GM12872 (cell line): ENCODE measurements at regions not wholly inside any gene's neighbourhood (a gene's known extent, or its start where the extent isn't known, plus 50 kb on each side); places are given as distances from the start of the nearest gene placed in this dataset.

Experiments
- CTCF ChIP-seq: IDR thresholded peaks from 3 replicates; pipeline ENCODE4 v1.5.1; 2011; ENCODE audit warnings: low read depth, mild to moderate bottlenecking, low read length, moderate library complexity; ENCODE audit not compliant: insufficient read depth

DNA sequence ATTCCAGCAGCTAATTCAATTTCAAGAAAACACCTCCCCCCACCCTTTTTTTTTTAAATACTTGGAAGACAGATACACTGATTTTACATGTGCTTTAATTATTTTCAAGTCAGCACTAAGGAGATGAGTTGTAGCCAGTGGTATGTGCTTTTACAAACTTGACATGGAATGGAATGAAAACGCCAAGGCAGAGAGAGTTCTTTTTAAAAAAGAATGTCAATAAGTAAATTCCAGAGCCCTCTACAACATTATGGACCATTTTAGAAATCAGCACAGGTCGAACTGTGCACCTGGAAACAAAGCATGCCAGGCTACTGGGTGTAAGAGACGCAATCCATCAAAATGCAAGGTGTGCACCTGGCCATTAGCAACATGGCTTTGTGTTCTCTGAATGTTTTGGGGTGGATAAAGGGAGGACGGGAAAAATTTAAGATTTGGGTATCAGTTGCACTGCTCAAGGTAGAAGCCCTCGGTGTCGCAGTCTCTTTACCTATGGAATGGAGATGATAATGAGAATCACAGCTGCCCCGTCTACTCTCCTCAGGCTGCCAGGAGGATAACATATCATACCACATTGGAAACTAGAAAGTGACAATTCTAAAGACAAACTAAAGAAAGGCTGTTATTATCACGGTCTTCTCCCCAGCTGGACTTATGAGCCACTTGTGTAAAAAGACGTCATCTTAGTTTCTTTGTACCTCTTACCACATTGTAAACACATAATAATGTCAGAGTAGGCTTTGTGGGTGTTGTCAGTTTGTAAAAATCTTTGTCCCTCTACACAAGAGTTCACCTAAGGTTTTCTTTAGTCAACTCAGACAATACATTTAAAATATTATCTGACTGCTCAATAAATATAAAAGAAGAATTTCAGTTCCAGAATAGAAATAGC, 107.4 kb upstream of the PRICKLE2 start:
- TF ChIP-seq CTCF = no peak

- TF ChIP-seq CTCF = no peak
Observed at GRCh38 chr3:64331605-64332004, 106.3 kb upstream of the PRICKLE2 start.

- TF ChIP-seq CTCF = no peak
Observed at GRCh38 chr3:64329037-64329436, 103.8 kb upstream of the PRICKLE2 start.

DNA sequence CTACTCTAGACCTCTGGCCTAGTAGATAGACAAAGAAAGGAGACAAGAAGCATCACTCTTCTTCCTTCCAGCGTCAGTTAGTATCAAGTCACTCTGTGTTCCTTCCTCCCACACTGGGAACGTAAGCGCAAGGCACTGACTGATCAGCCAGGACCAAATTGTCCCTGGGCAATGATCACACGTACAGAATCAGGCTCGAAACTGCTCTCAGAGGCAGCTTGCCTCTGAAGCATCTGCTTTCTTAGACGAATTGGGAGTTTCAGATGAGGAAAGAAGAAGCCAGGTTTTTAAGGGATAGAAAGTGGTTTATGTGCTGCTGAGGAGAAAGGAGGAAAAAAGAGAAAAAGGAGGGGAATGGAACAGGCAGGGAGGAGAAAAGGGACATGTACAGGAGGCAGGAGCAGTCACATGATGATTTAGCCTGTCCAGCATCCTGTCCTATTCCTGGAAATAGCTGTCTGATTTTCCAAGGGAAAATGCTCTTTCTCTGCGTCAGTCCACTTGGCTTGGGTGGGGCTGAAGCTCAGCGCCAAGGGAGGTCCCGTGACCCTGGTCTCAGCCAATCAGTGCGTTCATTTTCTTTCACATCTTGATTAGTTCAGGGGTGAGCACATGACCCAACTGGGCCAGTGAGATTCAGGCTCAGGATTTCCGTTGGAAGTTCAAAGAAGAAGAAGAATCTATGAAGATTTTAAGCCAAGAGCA, 102.0 kb upstream of the PRICKLE2 start:
- no peak for TF ChIP-seq CTCF

- no peak for TF ChIP-seq CTCF
Observed at GRCh38 chr3:64321747-64322146, 96.5 kb upstream of the PRICKLE2 start.

GRCh38 chr3:64319391-64319790, 94.1 kb upstream of the PRICKLE2 start:
- TF ChIP-seq CTCF = no peak

- TF ChIP-seq CTCF = no peak
Observed at GRCh38 chr3:64318668-64319271, 93.5 kb upstream of the PRICKLE2 start.
